ENCODE measurements at regions not wholly inside any gene's neighbourhood (a gene's known extent, or its start where the extent isn't known, plus 50 kb on each side); places are given as distances from the start of the nearest gene placed in this dataset.

- TF ChIP-seq CTCF (IDR thresholded peaks at IDR 0.05), result no peak
- no peak for TF ChIP-seq POLR2A (IDR thresholded peaks at IDR 0.05)
Measured at GRCh38 chr18:29608982-29609381, 1432.1 kb upstream of the CDH2 start.

Measured in body of pancreas (tissue), 4 donors.